H1 (cell line): ENCODE measurements at regions not wholly inside any gene's neighbourhood (a gene's known extent, or its start where the extent isn't known, plus 50 kb on each side); places are given as distances from the start of the nearest gene placed in this dataset.

ENCODE experiments used
- CTCF ChIA-PET: fragments of 300-600 bp; sonication (Branson Sonifier 250); formaldehyde crosslinking; loops from one replicate; lab custom pipeline; 2021; ENCODE audit not compliant: partially characterized antibody; lab: Charles Lee
- POLR2A ChIA-PET: fragments of 300-600 bp; sonication (Branson Sonifier 250); formaldehyde crosslinking; loops from one replicate; lab custom pipeline; 2021; ENCODE audit warnings: inconsistent platforms; ENCODE audit not compliant: partially characterized antibody; lab: Charles Lee
- DNase-seq, 2 experiments: peaks; one replicate each; pipeline versions ENCODE4 v3.0.0 to v3.0.0-alpha.2; 2010 to 2022; ENCODE audit warnings: low spot score in 2 of 2, low read depth in 1 of 2, mixed read lengths in 1 of 2
- FAIRE-seq: peaks from 2 replicates; lab custom pipeline; 2011; peaks lifted over from hg19 to GRCh38; lab: Jason Lieb, UNC
- H2AFZ ChIP-seq: 2 replicates; pipeline ENCODE4 v1.8.1; 2012; ENCODE audit warnings: low read length, inconsistent platforms
- H2AK5ac ChIP-seq: 2 replicates; pipeline ENCODE4 v1.6.1; 2013; ENCODE audit warnings: low read depth, low read length
- H2BK120ac ChIP-seq: replicated peaks from 2 replicates; pipeline ENCODE3; 2013; ENCODE audit warnings: low read depth, low read length, inconsistent platforms
- H2BK12ac ChIP-seq: 2 replicates; pipeline ENCODE4 v1.6.1; 2013; ENCODE audit warnings: low read depth, low read length
- H2BK15ac ChIP-seq: 2 replicates; pipeline ENCODE4 v1.6.1; 2013; ENCODE audit warnings: low read length
- H2BK20ac ChIP-seq: 2 replicates; pipeline ENCODE4 v1.6.1; 2013; ENCODE audit warnings: low read length
- H2BK5ac ChIP-seq: 2 replicates; pipeline ENCODE4 v1.6.1; 2013; ENCODE audit warnings: low read depth, low read length
- H3K14ac ChIP-seq: 2 replicates; pipeline ENCODE4 v1.6.1; 2013; ENCODE audit warnings: inconsistent platforms; ENCODE audit not compliant: insufficient read length
- H3K18ac ChIP-seq: 2 replicates; pipeline ENCODE4 v1.6.1; 2013; ENCODE audit warnings: low read length; ENCODE audit errors: extremely low read depth
- H3K23ac ChIP-seq: 2 replicates; pipeline ENCODE4 v1.6.1; 2013; ENCODE audit warnings: inconsistent platforms; ENCODE audit not compliant: insufficient read length
- H3K23me2 ChIP-seq: 2 replicates; pipeline ENCODE4 v1.6.1; 2013; ENCODE audit warnings: low read depth, low read length
- H3K27ac ChIP-seq: 2 replicates; pipeline ENCODE4 v1.6.1; 2011; ENCODE audit warnings: low read depth, low read length, inconsistent platforms
- H3K27me3 ChIP-seq, 4 experiments: replicated peaks in 1 of 4; 1 replicate in 1 of 4; 2 replicates in 3 of 4; pipeline versions ENCODE4 v1.6.1 to v1.8.1; 2011 to 2013; ENCODE audit warnings: low read length in 3 of 4, mild to moderate bottlenecking in 3 of 4, inconsistent platforms in 2 of 4, mixed read lengths in 2 of 4, moderate library complexity in 1 of 4; ENCODE audit not compliant: control insufficient read depth in 3 of 4, insufficient read depth in 3 of 4; ENCODE audit errors: extremely low read depth in 1 of 4
- H3K36me3 ChIP-seq, 4 experiments: 2 replicates each; pipeline versions ENCODE4 v1.6.1 to v1.8.1; 2011 to 2013; ENCODE audit warnings: mild to moderate bottlenecking in 4 of 4, low read length in 3 of 4, moderate library complexity in 2 of 4, control low read depth in 1 of 4, inconsistent platforms in 1 of 4; ENCODE audit not compliant: insufficient read depth in 4 of 4, control insufficient read depth in 2 of 4
- H3K4ac ChIP-seq: replicated peaks from 2 replicates; pipeline ENCODE3; 2013; ENCODE audit warnings: low read length, low read depth, mixed read lengths, inconsistent platforms; ENCODE audit not compliant: insufficient read length
- H3K4me1 ChIP-seq, 4 experiments: replicated peaks in 1 of 4; 1 replicate in 1 of 4; 2 replicates in 3 of 4; pipeline versions ENCODE4 v1.6.1 to v1.8.1; 2011 to 2013; ENCODE audit warnings: low read length in 3 of 4, inconsistent platforms in 2 of 4, mixed read lengths in 1 of 4; ENCODE audit not compliant: insufficient read depth in 4 of 4, control insufficient read depth in 3 of 4
- H3K4me2 ChIP-seq, 2 experiments: 2 replicates each; pipeline versions ENCODE4 v1.6.1 to v1.8.1; 2011 to 2013; ENCODE audit warnings: low read depth in 2 of 2, low read length in 2 of 2, control low read depth in 1 of 2, inconsistent platforms in 1 of 2, mild to moderate bottlenecking in 1 of 2; ENCODE audit not compliant: insufficient read depth in 1 of 2
- H3K4me3 ChIP-seq, 4 experiments: fragments of 200-600, 300-600 bp in 1 of 4; sonication (generic), shearing (Covaris generic), sonication (Bioruptor Twin) in 1 of 4; 2 replicates each; pipeline versions ENCODE4 v1.5.1 to v1.8.1; 2011 to 2016; ENCODE audit warnings: low read length in 4 of 4, low read depth in 3 of 4, control low read depth in 2 of 4, inconsistent platforms in 2 of 4, mild to moderate bottlenecking in 2 of 4, mixed read lengths in 1 of 4, moderate library complexity in 1 of 4; ENCODE audit not compliant: insufficient read depth in 2 of 4; ENCODE audit errors: extremely low read depth in 1 of 4
- H3K56ac ChIP-seq: replicated peaks from 2 replicates; pipeline ENCODE3; 2013; ENCODE audit warnings: low read depth, mild to moderate bottlenecking, mixed read lengths, low read length, inconsistent platforms; ENCODE audit not compliant: insufficient read length
- H3K79me1 ChIP-seq: 2 replicates; pipeline ENCODE4 v1.6.1; 2013; ENCODE audit warnings: low read depth, low read length, control low read depth
- H3K79me2 ChIP-seq, 2 experiments: 2 replicates each; pipeline versions ENCODE4 v1.6.1 to v1.8.1; 2012 to 2013; ENCODE audit warnings: low read length in 2 of 2, mild to moderate bottlenecking in 2 of 2, inconsistent platforms in 1 of 2; ENCODE audit not compliant: insufficient read depth in 2 of 2, control insufficient read depth in 1 of 2
- H3K9ac ChIP-seq, 4 experiments: replicated peaks in 1 of 4; 1 replicate in 1 of 4; 2 replicates in 3 of 4; pipeline versions ENCODE4 v1.6.1 to v1.8.1; 2011 to 2013; ENCODE audit warnings: low read depth in 3 of 4, low read length in 3 of 4, control low read depth in 2 of 4, mild to moderate bottlenecking in 2 of 4, moderate library complexity in 2 of 4, inconsistent platforms in 1 of 4; ENCODE audit errors: extremely low read depth in 1 of 4
- H3K9me3 ChIP-seq, 2 experiments: 2 replicates each; pipeline versions ENCODE4 v1.6.1 to v1.8.1; 2012 to 2013; ENCODE audit warnings: mild to moderate bottlenecking in 2 of 2, moderate library complexity in 2 of 2, control low read depth in 1 of 2, inconsistent platforms in 1 of 2, low read depth in 1 of 2, low read length in 1 of 2, mixed read lengths in 1 of 2; ENCODE audit not compliant: insufficient read depth in 2 of 2
- H4K20me1 ChIP-seq, 2 experiments: replicated peaks in 1 of 2; 2 replicates each; pipeline versions ENCODE3 to v1.8.1; 2011 to 2013; ENCODE audit warnings: inconsistent platforms in 2 of 2, low read length in 2 of 2, mild to moderate bottlenecking in 1 of 2; ENCODE audit not compliant: insufficient read depth in 2 of 2, control insufficient read depth in 1 of 2
- H4K5ac ChIP-seq: 2 replicates; pipeline ENCODE4 v1.6.1; 2013; ENCODE audit warnings: low read length, low read depth, mixed read lengths, inconsistent platforms; ENCODE audit not compliant: insufficient read length
- H4K8ac ChIP-seq: 2 replicates; pipeline ENCODE4 v1.8.0; 2013; ENCODE audit warnings: mild to moderate bottlenecking, moderate library complexity, low read length, inconsistent platforms; ENCODE audit not compliant: insufficient read depth; ENCODE audit errors: extremely low read depth
- H4K91ac ChIP-seq: replicated peaks from 2 replicates; pipeline ENCODE3; 2013; ENCODE audit warnings: low read length, mixed read lengths, inconsistent platforms; ENCODE audit not compliant: insufficient read length
- CHD1 ChIP-seq: IDR thresholded peaks from 2 replicates; pipeline ENCODE4 v1.6.1; 2012; ENCODE audit warnings: low read depth, low read length, improper control_type of control experiment
- E2F6 ChIP-seq: IDR thresholded peaks from 2 replicates; pipeline ENCODE4 v1.6.1; 2012; ENCODE audit warnings: inconsistent platforms
- KDM4A ChIP-seq: IDR thresholded peaks from one replicate; pipeline ENCODE4 v1.7.1; 2012; ENCODE audit warnings: low read depth, mild to moderate bottlenecking, moderate library complexity, low read length, inconsistent platforms; ENCODE audit not compliant: severe bottlenecking
- RXRA ChIP-seq: IDR thresholded peaks from 2 replicates; pipeline ENCODE4 v1.6.1; 2011; ENCODE audit warnings: low read depth, mild to moderate bottlenecking, low read length, moderate library complexity; ENCODE audit not compliant: insufficient read depth
- SP1 ChIP-seq: IDR thresholded peaks from 2 replicates; pipeline ENCODE4 v1.6.1; 2011; ENCODE audit warnings: low read depth, low read length
- WGBS, 2 experiments: shearing (Covaris generic) in 1 of 2; methylation state at CpG; one replicate each; pipeline versions ENCODE4 v1.1.6 to v1.1.7; 2013 to 2015; ENCODE audit warnings: low lambda C conversion rate in 2 of 2, mixed read lengths in 2 of 2, inconsistent platforms in 1 of 2, low coverage in 1 of 2, missing lambda C conversion rate in 1 of 2; ENCODE audit not compliant: insufficient replicate concordance in 2 of 2, insufficient coverage in 1 of 2, insufficient read length in 1 of 2; ENCODE audit errors: extremely low coverage in 1 of 2, missing lambda C conversion rate in 1 of 2; 5-methylcytosine and 5-hydroxymethylcytosine counted together
- TF ChIP-seq, protein P1 (sequence below), 3 experiments: IDR thresholded peaks; 1 replicate in 2 of 3; 2 replicates in 1 of 3; pipeline versions ENCODE4 v1.5.1 to v1.6.1; 2011; ENCODE audit warnings: low read length in 3 of 3, mild to moderate bottlenecking in 3 of 3, inconsistent platforms in 2 of 3, low read depth in 1 of 3, moderate library complexity in 1 of 3; ENCODE audit not compliant: insufficient read depth in 1 of 3; ENCODE audit errors: control extremely low read depth in 1 of 3

- Histone ChIP-seq H3K4me2 (no peak overlapping the region), H2AK5ac (no peak overlapping the region), H2BK15ac (no peak overlapping the region), H3K27ac (no peak overlapping the region), H2BK120ac (no peak overlapping the region), H3K27me3 (no peaks in the 10 kb centered on the region; a peak in 1 of 7 replicates), H3K9ac (no peak overlapping the region), H4K8ac (no peak overlapping the region), H3K36me3 (no peaks in the 10 kb centered on the region), H2BK5ac (no peak overlapping the region), H3K4me1 (no peaks in the 10 kb centered on the region), H2BK12ac (no peak overlapping the region), H2BK20ac (no peak overlapping the region), H3K79me2 (no peaks in the 10 kb centered on the region), H2AFZ (no peak overlapping the region), H3K23me2 (no peaks in the 10 kb centered on the region), H3K9me3 (no peaks in the 10 kb centered on the region), H4K20me1 (no peaks in the 10 kb centered on the region), H3K79me1 (no peaks in the 10 kb centered on the region), H3K4me3 (no peak overlapping the region), H3K56ac (no peak overlapping the region), H3K4ac (no peak overlapping the region), H3K18ac (no peak overlapping the region), H4K5ac (no peak overlapping the region), H3K14ac (no peak overlapping the region), H3K23ac (no peak overlapping the region), H4K91ac (no peak overlapping the region)
- DNase-seq (no peak), FAIRE-seq (no peak)
- TF ChIP-seq E2F6 (no peak), CHD1 (no peak), RXRA (no peak), KDM4A (no peak), SP1 (no peak)
- TF ChIP-seq, protein P1, sequence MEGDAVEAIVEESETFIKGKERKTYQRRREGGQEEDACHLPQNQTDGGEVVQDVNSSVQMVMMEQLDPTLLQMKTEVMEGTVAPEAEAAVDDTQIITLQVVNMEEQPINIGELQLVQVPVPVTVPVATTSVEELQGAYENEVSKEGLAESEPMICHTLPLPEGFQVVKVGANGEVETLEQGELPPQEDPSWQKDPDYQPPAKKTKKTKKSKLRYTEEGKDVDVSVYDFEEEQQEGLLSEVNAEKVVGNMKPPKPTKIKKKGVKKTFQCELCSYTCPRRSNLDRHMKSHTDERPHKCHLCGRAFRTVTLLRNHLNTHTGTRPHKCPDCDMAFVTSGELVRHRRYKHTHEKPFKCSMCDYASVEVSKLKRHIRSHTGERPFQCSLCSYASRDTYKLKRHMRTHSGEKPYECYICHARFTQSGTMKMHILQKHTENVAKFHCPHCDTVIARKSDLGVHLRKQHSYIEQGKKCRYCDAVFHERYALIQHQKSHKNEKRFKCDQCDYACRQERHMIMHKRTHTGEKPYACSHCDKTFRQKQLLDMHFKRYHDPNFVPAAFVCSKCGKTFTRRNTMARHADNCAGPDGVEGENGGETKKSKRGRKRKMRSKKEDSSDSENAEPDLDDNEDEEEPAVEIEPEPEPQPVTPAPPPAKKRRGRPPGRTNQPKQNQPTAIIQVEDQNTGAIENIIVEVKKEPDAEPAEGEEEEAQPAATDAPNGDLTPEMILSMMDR (IDR thresholded peaks at IDR 0.05; ENCODE audit: control extremely low read depth in 1 of 3, insufficient read depth in 1 of 3, low read depth in 1 of 3, low read length in 3 of 3) = no peak
- ChIA-PET CTCF (interaction anchor here (0.6 to 1.9 kb wide), 2 partner anchors 11 to 54 kb away, joined by 3 to 5 read pairs; no protein-coding TSS in a partner anchor), POLR2A (no interaction called here)
- WGBS, 2 experiments = 92% methylated on average over 3 of the region's 3 CpGs; no CpG with 5 or more reads in 1 of the 2 experiments
Observed at GRCh38 chr4:154692304-154692818, 51.4 kb upstream of the LRAT start.
